Epithelial cell of proximal tubule (primary cell): ENCODE measurements at regions not wholly inside any gene's neighbourhood (a gene's known extent, or its start where the extent isn't known, plus 50 kb on each side); places are given as distances from the start of the nearest gene placed in this dataset.

Experiments used
- DNase-seq: peaks from one replicate; pipeline ENCODE4 v3.0.0-alpha.2; 2011; ENCODE audit warnings: low read depth
- H3K4me3 ChIP-seq: 2 replicates; pipeline ENCODE4 v1.5.1; 2011; ENCODE audit warnings: low read depth, mild to moderate bottlenecking, low read length
- TF ChIP-seq, protein P1 (sequence below): conservative IDR thresholded peaks from 2 replicates; pipeline ENCODE4 v1.5.1; 2012; ENCODE audit warnings: low read depth, mild to moderate bottlenecking, low read length

DNA sequence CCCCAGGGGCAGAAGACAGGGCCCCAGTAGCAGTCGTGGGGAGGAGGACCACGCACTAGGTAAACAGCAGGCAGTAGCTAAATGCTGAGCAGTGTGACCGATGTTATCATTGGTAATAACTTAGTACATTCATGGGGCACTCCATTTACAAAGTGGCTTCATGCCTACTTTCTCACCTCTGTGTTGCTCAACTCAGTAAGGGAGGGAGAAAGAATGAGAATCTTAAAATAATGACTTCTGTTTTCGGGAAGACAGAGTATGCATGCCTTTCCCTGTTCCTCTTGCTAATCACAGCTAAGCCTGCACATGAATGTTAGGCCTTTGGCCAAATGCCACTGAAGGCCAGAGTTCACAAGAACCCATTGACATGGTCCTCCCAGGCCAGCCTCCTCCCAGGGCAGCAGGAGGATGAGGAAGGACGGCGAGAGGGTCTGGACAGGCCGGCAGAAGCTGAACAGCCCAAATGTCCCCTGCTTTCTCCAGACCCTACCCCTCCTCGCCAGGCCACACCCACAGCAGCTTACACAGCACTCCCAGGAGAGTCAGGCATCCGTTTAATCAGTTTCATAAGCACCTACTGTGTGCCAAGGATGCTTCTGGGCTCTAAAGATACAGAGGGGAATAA, 183.4 kb downstream of the ANKRD60 start:
- H3K4me3 ChIP-seq: no peak overlapping the region
- DNase-seq: no peak
- TF ChIP-seq, protein P1, sequence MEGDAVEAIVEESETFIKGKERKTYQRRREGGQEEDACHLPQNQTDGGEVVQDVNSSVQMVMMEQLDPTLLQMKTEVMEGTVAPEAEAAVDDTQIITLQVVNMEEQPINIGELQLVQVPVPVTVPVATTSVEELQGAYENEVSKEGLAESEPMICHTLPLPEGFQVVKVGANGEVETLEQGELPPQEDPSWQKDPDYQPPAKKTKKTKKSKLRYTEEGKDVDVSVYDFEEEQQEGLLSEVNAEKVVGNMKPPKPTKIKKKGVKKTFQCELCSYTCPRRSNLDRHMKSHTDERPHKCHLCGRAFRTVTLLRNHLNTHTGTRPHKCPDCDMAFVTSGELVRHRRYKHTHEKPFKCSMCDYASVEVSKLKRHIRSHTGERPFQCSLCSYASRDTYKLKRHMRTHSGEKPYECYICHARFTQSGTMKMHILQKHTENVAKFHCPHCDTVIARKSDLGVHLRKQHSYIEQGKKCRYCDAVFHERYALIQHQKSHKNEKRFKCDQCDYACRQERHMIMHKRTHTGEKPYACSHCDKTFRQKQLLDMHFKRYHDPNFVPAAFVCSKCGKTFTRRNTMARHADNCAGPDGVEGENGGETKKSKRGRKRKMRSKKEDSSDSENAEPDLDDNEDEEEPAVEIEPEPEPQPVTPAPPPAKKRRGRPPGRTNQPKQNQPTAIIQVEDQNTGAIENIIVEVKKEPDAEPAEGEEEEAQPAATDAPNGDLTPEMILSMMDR: no peak

- H3K4me3 ChIP-seq: no peak overlapping the region
- DNase-seq: no peak
- TF ChIP-seq, protein P1: no peak
Observed at GRCh38 chr20:58044286-58044685, 184.2 kb downstream of the ANKRD60 start.

GRCh38 chr20:58043236-58044140, 185.0 kb downstream of the ANKRD60 start:
- no peak for DNase-seq
- TF ChIP-seq, protein P1: no peak

DNA sequence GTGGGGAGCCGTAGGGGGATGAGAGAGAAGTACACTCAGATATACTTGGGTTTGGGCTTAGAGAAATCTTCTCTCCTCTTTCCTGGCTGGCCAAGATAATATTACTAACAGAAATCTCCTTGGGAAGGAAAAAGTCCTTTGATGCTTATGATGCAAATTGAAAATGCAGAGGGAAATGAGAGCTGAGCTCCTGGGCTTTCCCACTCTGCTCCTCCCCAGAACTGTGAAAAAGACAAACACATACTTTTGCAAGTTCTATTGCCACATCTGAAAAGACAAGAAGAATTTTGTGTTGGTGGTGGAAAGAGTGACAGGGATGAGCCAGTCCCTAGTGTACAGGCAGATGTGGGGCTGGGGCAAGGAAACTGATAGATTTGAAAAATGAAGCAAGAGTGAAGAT, 185.9 kb downstream of the ANKRD60 start:
- TF ChIP-seq, protein P1: no peak

More at GRCh38 chr20:58043236-58044140, 185.0 kb downstream of the ANKRD60 start:
- H3K4me3 ChIP-seq: no peak overlapping the region

DNA sequence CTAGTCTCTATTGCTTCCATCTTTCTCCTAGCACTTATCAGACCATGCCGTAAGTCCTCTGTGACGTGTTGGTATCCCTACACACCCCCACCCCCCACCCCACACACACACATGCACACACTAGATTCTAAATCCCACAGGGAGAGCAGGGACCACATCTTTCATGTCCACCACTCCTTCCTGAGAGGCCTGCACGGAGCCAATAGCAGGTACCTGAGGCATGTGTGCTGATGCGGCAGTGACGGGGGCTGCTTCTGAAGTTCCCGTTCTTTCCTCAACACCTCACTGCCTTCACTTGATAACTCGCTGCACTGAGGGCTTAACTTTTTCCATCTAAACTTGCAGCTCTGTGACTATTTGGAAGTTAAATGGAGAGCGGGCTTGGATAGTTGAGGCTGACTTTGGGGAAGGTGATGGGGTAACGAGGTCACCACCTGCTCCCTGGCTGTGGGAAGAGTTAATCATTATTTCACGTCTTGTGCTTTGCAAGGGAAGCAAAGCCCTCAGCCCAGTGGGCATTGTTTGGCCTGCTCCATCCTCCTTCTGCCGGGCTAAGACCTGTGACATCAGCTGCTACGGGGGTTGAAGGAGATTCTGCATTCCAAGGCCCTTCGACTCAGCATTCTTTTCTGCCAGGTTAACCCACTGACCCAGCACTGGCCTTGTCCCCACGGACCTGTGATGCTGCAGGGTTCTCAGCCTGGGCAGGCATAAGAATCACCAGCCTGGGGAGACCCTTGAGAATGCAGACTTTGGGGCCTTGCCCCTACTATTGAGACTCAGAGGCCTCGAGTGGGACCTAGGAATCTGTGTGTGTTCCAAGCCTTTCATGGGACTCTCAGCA, 187.8 kb downstream of the ANKRD60 start:
- TF ChIP-seq, protein P1: no peak
- H3K4me3 ChIP-seq: no peak overlapping the region
- no peak for DNase-seq

More for the DNA sequence above, 185.9 kb downstream of the ANKRD60 start:
- H3K4me3 ChIP-seq: no peak overlapping the region
- DNase-seq: no peak

DNA sequence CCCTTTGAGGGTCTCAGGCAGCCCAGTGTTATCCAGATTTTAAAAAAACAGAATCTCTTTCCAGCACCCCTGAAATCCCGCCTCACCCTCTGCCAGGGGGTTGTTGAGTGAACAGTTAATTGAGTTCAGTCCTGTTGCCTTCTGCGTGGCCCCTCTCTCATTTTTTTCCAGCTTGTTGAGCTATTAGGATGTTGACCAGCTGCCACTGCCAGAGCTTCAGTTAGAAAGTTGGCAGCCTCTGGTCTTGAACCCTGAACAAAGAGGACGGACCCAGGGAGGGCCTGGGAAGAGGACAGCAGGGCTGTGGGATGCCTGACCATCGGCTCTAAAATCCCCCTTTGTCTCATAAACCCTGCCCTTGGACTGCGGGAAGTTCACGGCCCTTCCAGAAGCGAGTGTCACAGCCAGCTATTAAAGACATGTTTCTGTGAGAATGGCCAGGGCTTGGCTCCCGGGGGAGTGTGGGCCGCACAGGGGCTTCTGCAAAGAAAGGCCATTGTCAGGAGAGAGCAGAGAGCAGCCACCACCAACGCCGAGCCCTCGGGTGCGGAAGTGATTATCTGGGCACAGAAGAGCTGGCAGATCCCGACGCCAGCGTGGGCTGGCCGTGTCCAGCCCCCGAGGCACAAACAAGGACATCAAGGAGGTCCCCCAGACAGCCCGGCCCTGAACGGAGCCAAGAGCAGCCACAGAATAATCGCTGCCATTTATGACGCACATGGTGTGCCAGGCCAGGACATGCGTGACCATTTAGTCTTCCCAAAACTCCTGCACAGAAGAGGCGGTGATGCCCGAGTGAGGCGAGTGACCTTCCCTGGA, 189.0 kb downstream of the ANKRD60 start:
- TF ChIP-seq, protein P1: no peak
- no peak for DNase-seq
- no peak overlapping the region for H3K4me3 ChIP-seq
